ENCODE measurements at regions not wholly inside any gene's neighbourhood (a gene's known extent, or its start where the extent isn't known, plus 50 kb on each side); places are given as distances from the start of the nearest gene placed in this dataset.

GRCh38 chr13:74243637-74244526, 109.7 kb upstream of the KLF12 start:
- no peak for TF ChIP-seq EP300 (IDR thresholded peaks at IDR 0.05)
- TF ChIP-seq, protein P1, sequence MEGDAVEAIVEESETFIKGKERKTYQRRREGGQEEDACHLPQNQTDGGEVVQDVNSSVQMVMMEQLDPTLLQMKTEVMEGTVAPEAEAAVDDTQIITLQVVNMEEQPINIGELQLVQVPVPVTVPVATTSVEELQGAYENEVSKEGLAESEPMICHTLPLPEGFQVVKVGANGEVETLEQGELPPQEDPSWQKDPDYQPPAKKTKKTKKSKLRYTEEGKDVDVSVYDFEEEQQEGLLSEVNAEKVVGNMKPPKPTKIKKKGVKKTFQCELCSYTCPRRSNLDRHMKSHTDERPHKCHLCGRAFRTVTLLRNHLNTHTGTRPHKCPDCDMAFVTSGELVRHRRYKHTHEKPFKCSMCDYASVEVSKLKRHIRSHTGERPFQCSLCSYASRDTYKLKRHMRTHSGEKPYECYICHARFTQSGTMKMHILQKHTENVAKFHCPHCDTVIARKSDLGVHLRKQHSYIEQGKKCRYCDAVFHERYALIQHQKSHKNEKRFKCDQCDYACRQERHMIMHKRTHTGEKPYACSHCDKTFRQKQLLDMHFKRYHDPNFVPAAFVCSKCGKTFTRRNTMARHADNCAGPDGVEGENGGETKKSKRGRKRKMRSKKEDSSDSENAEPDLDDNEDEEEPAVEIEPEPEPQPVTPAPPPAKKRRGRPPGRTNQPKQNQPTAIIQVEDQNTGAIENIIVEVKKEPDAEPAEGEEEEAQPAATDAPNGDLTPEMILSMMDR (IDR thresholded peaks at IDR 0.05) = no peak
